ENCODE measurements at regions not wholly inside any gene's neighbourhood (a gene's known extent, or its start where the extent isn't known, plus 50 kb on each side); places are given as distances from the start of the nearest gene placed in this dataset.

GRCh38 chr3:178295292-178295912, 240.8 kb upstream of the KCNMB2 start:
- TF ChIP-seq ISL1 (CRISPR knock-in tag; IDR thresholded peaks at IDR 0.05) (peak; percentile 88), ARNTL (CRISPR knock-in tag; IDR thresholded peaks at IDR 0.05; ENCODE audit: borderline replicate concordance, low read depth) (no peak)
- peak; percentile 81 for ATAC-seq

DNA sequence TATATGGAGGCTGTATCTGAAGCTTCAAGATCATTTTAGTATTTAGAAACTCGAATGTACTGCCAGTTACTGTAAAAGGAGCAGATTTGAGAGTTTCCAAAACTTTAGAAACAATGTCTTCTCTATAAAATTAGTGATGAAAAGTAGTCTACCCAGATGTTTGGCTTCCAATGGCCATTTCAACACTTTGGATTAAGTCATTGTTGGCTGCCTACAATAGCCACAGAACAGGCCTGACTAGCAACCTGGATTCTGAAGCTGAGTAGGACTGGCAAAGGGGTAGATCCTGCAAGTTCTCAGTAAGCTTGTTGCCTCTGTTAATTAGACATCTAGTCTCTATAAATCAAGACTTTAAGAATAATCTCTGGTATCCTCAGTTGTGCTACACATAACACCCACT, 239.0 kb upstream of the KCNMB2 start:
- TF ChIP-seq PPARA (CRISPR knock-in tag; IDR thresholded peaks at IDR 0.05; ENCODE audit: borderline replicate concordance) (no peak), ESRRG (CRISPR knock-in tag; IDR thresholded peaks at IDR 0.05) (no peak), POU6F1 (CRISPR knock-in tag; IDR thresholded peaks at IDR 0.05; ENCODE audit: borderline replicate concordance, low read depth) (no peak), ZC3H10 (CRISPR knock-in tag; IDR thresholded peaks at IDR 0.05) (no peak), ZNF565 (CRISPR knock-in tag; conservative IDR thresholded peaks at IDR 0.05; ENCODE audit: low read depth) (no peak), ISL1 (CRISPR knock-in tag; IDR thresholded peaks at IDR 0.05) (no peak), ZNF8 (CRISPR knock-in tag; IDR thresholded peaks at IDR 0.05) (no peak), TOX (CRISPR knock-in tag; IDR thresholded peaks at IDR 0.05; ENCODE audit: borderline replicate concordance) (no peak), PATZ1 (CRISPR knock-in tag; IDR thresholded peaks at IDR 0.05; ENCODE audit: borderline replicate concordance) (no peak)
- TF ChIP-seq, protein P1, sequence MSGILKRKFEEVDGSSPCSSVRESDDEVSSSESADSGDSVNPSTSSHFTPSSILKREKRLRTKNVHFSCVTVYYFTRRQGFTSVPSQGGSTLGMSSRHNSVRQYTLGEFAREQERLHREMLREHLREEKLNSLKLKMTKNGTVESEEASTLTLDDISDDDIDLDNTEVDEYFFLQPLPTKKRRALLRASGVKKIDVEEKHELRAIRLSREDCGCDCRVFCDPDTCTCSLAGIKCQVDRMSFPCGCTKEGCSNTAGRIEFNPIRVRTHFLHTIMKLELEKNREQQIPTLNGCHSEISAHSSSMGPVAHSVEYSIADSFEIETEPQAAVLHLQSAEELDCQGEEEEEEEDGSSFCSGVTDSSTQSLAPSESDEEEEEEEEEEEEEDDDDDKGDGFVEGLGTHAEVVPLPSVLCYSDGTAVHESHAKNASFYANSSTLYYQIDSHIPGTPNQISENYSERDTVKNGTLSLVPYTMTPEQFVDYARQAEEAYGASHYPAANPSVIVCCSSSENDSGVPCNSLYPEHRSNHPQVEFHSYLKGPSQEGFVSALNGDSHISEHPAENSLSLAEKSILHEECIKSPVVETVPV (CRISPR knock-in tag; IDR thresholded peaks at IDR 0.05): no peak
- no peak for ATAC-seq

GRCh38 chr3:178297740-178298139, 238.5 kb upstream of the KCNMB2 start:
- ATAC-seq: no peak
- TF ChIP-seq ZFP30 (CRISPR knock-in tag; IDR thresholded peaks at IDR 0.05): no peak
- TF ChIP-seq, protein P2, sequence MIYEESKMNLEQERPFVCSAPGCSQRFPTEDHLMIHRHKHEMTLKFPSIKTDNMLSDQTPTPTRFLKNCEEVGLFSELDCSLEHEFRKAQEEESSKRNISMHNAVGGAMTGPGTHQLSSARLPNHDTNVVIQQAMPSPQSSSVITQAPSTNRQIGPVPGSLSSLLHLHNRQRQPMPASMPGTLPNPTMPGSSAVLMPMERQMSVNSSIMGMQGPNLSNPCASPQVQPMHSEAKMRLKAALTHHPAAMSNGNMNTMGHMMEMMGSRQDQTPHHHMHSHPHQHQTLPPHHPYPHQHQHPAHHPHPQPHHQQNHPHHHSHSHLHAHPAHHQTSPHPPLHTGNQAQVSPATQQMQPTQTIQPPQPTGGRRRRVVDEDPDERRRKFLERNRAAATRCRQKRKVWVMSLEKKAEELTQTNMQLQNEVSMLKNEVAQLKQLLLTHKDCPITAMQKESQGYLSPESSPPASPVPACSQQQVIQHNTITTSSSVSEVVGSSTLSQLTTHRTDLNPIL (CRISPR knock-in tag; IDR thresholded peaks at IDR 0.05; ENCODE audit: low read depth): no peak
- TF ChIP-seq TCF4 (CRISPR knock-in tag; IDR thresholded peaks at IDR 0.05; ENCODE audit: borderline replicate concordance): no peak

- TF ChIP-seq TCF4 (CRISPR knock-in tag; IDR thresholded peaks at IDR 0.05; ENCODE audit: borderline replicate concordance) (no peak), ZFP30 (CRISPR knock-in tag; IDR thresholded peaks at IDR 0.05) (no peak), ARNTL (CRISPR knock-in tag; IDR thresholded peaks at IDR 0.05; ENCODE audit: borderline replicate concordance, low read depth) (no peak), ZC3H10 (CRISPR knock-in tag; IDR thresholded peaks at IDR 0.05) (no peak), BACH2 (CRISPR knock-in tag; IDR thresholded peaks at IDR 0.05; ENCODE audit: borderline replicate concordance) (no peak), PATZ1 (CRISPR knock-in tag; IDR thresholded peaks at IDR 0.05; ENCODE audit: borderline replicate concordance) (no peak), TOX (CRISPR knock-in tag; IDR thresholded peaks at IDR 0.05; ENCODE audit: borderline replicate concordance) (no peak)
- ATAC-seq: no peak
Observed at GRCh38 chr3:178300441-178300959, 235.7 kb upstream of the KCNMB2 start.

Measured in SK-N-SH treated with all-trans-retinoic acid at 6 μM for 48 hours (cell line).